ENCODE measurements at regions not wholly inside any gene's neighbourhood (a gene's known extent, or its start where the extent isn't known, plus 50 kb on each side); places are given as distances from the start of the nearest gene placed in this dataset.

GRCh38 chr21:35511696-35512162 is 462.6 kb upstream of the RUNX1 start:
- no peak overlapping the region for H3K4me3 ChIP-seq (ENCODE audit: low read depth, poor library complexity, severe bottlenecking)
- TF ChIP-seq CTCF (IDR thresholded peaks at IDR 0.05) (no peak), POLR2A (IDR thresholded peaks at IDR 0.05) (no peak)
- intact Hi-C loops (cut with DNase I; ENCODE audit: low total_unique reads), result no loop called here
- WGBS, 2 donors, result 69 to 82% methylated on average over 4 of the region's 4 CpGs
- no peak for DNase-seq (ENCODE audit: low spot score in 2 of 2)

GRCh38 chr21:35510957-35511695 is 462.0 kb upstream of the RUNX1 start:
- TF ChIP-seq CTCF (IDR thresholded peaks at IDR 0.05) (no peak), POLR2A (IDR thresholded peaks at IDR 0.05) (no peak)
- 48 to 59% methylated on average over 6 of the region's 6 CpGs for WGBS, 2 donors
- no peak for DNase-seq (ENCODE audit: low spot score in 2 of 2)
- no peak overlapping the region for H3K4me3 ChIP-seq (ENCODE audit: low read depth, poor library complexity, severe bottlenecking)
- intact Hi-C loops (cut with DNase I; ENCODE audit: low total_unique reads), result no loop called here

- no peak overlapping the region for H3K4me3 ChIP-seq (ENCODE audit: low read depth, poor library complexity, severe bottlenecking)
- 47 to 52% methylated on average over 2 of the region's 2 CpGs for WGBS, 2 donors
- intact Hi-C loops (cut with DNase I; ENCODE audit: low total_unique reads), result no loop called here
- DNase-seq (ENCODE audit: low spot score in 2 of 2), result no peak
- TF ChIP-seq CTCF (IDR thresholded peaks at IDR 0.05) (no peak), POLR2A (IDR thresholded peaks at IDR 0.05) (no peak)
These were observed 461.2 kb upstream of the RUNX1 start for GRCh38 chr21:35510294-35510693.

- intact Hi-C loops (cut with DNase I; ENCODE audit: low total_unique reads), result no loop called here
- no peak overlapping the region for H3K4me3 ChIP-seq (ENCODE audit: low read depth, poor library complexity, severe bottlenecking)
- TF ChIP-seq POLR2A (IDR thresholded peaks at IDR 0.05), result no peak
- no peak for TF ChIP-seq CTCF (IDR thresholded peaks at IDR 0.05)
- WGBS, 2 donors, result 76 to 85% methylated on average over 5 of the region's 5 CpGs
- no peak for DNase-seq (ENCODE audit: low spot score in 2 of 2)
These were observed 460.1 kb upstream of the RUNX1 start for GRCh38 chr21:35509001-35509704.

GRCh38 chr21:35508139-35508888 is 459.2 kb upstream of the RUNX1 start:
- WGBS, 2 donors, result 52 to 60% methylated on average over 8 of the region's 8 CpGs
- intact Hi-C loops (cut with DNase I; ENCODE audit: low total_unique reads), result no loop called here
- DNase-seq (ENCODE audit: low spot score in 2 of 2), result peak in 1 of 2 donors; percentile 69
- no peak for TF ChIP-seq POLR2A (IDR thresholded peaks at IDR 0.05)
- no peak for TF ChIP-seq CTCF (IDR thresholded peaks at IDR 0.05)
- no peak overlapping the region for H3K4me3 ChIP-seq (ENCODE audit: low read depth, poor library complexity, severe bottlenecking)
